ENCODE measurements at regions not wholly inside any gene's neighbourhood (a gene's known extent, or its start where the extent isn't known, plus 50 kb on each side); places are given as distances from the start of the nearest gene placed in this dataset.

DNA sequence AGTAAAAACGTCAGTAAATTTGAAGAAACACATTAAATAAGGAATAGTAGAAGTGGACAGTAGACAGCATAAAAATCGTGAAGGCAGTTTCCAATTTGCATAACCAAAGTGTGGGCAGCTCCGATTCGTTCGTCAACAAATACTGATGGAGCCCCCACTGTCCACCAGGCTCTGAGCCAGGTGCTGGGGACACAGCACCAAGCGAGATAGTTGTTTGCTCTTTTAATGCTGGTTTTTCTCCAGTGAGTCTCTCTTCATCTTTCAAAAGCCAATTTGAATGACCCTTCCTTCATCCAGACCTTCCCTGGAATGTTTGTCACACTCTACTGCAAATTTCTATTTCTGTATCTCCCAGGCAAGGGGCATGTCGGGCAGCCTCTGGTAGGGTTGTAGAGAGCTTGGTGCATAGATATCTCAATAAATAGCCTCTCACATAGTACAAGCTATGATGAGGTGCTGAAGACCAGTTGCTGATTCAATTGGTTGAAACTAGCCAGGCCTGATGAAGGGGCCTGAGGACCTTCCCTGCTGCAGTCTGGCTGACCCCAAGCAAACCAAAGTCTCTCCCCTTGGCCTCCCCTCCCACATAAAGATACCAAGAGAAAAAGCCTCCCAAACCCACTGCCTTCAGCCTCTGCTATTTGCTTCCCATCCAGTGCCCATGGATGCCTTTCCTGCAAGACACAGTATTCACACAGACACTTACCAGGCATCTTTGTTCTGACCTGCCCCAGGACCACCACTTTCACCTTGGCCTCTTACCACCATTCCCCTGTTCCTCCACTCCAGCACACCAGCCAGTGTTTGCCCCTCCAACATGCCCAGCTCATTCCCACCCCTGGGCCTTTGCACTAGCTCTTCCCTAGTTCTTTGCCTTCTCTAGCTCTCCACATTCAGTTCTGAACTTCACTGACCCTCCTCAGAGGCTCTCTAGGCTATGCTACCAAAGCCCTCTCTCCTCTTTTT, 125.2 kb downstream of the CEBPB start:
- Histone ChIP-seq H3K79me2 (ENCODE audit: control insufficient read depth, insufficient read depth, low read length) (no peaks in the 10 kb centered on the region), H3K27ac (ENCODE audit: insufficient read depth, low read depth, low read length) (no peak overlapping the region), H3K4me1 (ENCODE audit: control insufficient read depth, extremely low read depth, insufficient read depth, low read length) (peaks cover 6% of the 10 kb centered on the region), H3K9me3 (replicated peaks; ENCODE audit: control insufficient read depth, insufficient read depth, low read length) (no peaks in the 10 kb centered on the region), H3K36me3 (ENCODE audit: control insufficient read depth in 2 of 2, extremely low read depth in 1 of 2, insufficient read depth in 2 of 2, low read length in 2 of 2) (no peaks in the 10 kb centered on the region), H3K27me3 (ENCODE audit: control insufficient read depth in 2 of 2, insufficient read depth in 2 of 2, low read length in 2 of 2) (peaks cover 0 to 8% of the 10 kb centered on the region in 2 experiments), H4K20me1 (replicated peaks; ENCODE audit: control insufficient read depth, extremely low read depth, insufficient read depth, low read length) (no peaks in the 10 kb centered on the region), H3K4me3 (replicated peaks in 1 of 3; ENCODE audit: insufficient read depth in 1 of 3, low read depth in 1 of 3, low read length in 3 of 3) (no peak overlapping the region), H3K9me1 (replicated peaks; ENCODE audit: control insufficient read depth, extremely low read depth, insufficient read depth, low read length) (no peaks in the 10 kb centered on the region), H2AFZ (ENCODE audit: low read depth, low read length) (no peak overlapping the region), H3K4me2 (ENCODE audit: insufficient read depth, low read length) (no peak overlapping the region), H3K9ac (replicated peaks; ENCODE audit: extremely low read depth, insufficient read depth, low read length) (no peak overlapping the region)
- dilution Hi-C loops (cut with MboI; ENCODE audit: extremely low pct_ligation_motif_present, low sequenced_read_pairs), result no loop called here
- ChIA-PET CTCF (interaction anchor here (0.6 kb wide), 1 partner anchor 272 kb away, joined by 3 read pairs; no protein-coding TSS in a partner anchor), POLR2A (no interaction called here)
- BruUV-seq (replicated peaks), result no TSS peak
- DNase-seq (ENCODE audit: low read depth, low spot score) (no peak), FAIRE-seq (no peak)
- intact Hi-C loops (cut with micrococcal nuclease), result no loop called here
- TF ChIP-seq, protein P1, sequence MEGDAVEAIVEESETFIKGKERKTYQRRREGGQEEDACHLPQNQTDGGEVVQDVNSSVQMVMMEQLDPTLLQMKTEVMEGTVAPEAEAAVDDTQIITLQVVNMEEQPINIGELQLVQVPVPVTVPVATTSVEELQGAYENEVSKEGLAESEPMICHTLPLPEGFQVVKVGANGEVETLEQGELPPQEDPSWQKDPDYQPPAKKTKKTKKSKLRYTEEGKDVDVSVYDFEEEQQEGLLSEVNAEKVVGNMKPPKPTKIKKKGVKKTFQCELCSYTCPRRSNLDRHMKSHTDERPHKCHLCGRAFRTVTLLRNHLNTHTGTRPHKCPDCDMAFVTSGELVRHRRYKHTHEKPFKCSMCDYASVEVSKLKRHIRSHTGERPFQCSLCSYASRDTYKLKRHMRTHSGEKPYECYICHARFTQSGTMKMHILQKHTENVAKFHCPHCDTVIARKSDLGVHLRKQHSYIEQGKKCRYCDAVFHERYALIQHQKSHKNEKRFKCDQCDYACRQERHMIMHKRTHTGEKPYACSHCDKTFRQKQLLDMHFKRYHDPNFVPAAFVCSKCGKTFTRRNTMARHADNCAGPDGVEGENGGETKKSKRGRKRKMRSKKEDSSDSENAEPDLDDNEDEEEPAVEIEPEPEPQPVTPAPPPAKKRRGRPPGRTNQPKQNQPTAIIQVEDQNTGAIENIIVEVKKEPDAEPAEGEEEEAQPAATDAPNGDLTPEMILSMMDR (IDR thresholded peaks at IDR 0.05; ENCODE audit: extremely low read depth in 1 of 2, insufficient read depth in 1 of 2, low read depth in 1 of 2, low read length in 2 of 2), result no peak
- TF ChIP-seq POLR2A (IDR thresholded peaks at IDR 0.05; ENCODE audit: low read depth, low read length), result no peak
- no peak for TF ChIP-seq GATA2 (IDR thresholded peaks at IDR 0.05; ENCODE audit: insufficient read depth, insufficient read length, low read depth, low read length)
- no peak for TF ChIP-seq EZH2 (IDR thresholded peaks at IDR 0.05; ENCODE audit: borderline replicate concordance, low read depth, low read length, severe bottlenecking)
- no peak for TF ChIP-seq FOS (IDR thresholded peaks at IDR 0.05; ENCODE audit: borderline replicate concordance, insufficient read depth, low read length)
- TF ChIP-seq JUN (IDR thresholded peaks at IDR 0.05; ENCODE audit: borderline replicate concordance, insufficient read depth, insufficient read length, low read depth), result no peak
- TF ChIP-seq MYC (IDR thresholded peaks at IDR 0.05; ENCODE audit: low read depth, low read length), result no peak
- TF ChIP-seq, protein P2, sequence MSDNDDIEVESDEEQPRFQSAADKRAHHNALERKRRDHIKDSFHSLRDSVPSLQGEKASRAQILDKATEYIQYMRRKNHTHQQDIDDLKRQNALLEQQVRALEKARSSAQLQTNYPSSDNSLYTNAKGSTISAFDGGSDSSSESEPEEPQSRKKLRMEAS (IDR thresholded peaks at IDR 0.05; ENCODE audit: insufficient read depth, insufficient read length), result no peak
- TF ChIP-seq POLR2AphosphoS5 (IDR thresholded peaks at IDR 0.05; ENCODE audit: insufficient read depth, low read depth, low read length), result no peak

Data from endothelial cell of umbilical vein (primary cell).